ENCODE measurements at regions not wholly inside any gene's neighbourhood (a gene's known extent, or its start where the extent isn't known, plus 50 kb on each side); places are given as distances from the start of the nearest gene placed in this dataset.

DNA sequence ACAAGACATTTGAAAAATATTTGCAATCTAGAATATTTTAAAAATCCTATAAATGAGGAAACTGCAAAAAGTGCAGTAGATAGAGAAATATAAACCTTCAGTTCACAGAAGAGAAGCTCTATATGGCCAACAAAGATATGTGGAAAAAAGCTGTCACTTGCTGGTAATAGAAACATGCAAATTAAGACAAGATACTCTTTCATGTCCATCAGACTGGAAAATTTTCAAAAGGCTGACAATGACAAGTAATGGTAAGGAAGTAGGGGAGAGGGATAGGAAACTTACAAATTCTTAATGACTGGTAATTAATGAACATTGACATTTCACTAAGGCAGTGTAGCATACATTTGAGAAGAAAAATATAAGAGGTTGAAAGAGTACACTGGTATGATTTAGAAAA is 147.9 kb downstream of the MRPL39 start:
- Histone ChIP-seq H3K36me3 (no peaks in the 10 kb centered on the region), H3K9me3 (no peaks in the 10 kb centered on the region), H3K27ac (no peak overlapping the region), H3K27me3 (replicated peaks; ENCODE audit: insufficient read depth) (no peaks in the 10 kb centered on the region), H3K4me1 (ENCODE audit: control insufficient read depth in 1 of 2, low read depth in 2 of 2) (peaks cover 7 to 15% of the 10 kb centered on the region in 2 donors), H3K4me3 (no peak overlapping the region)
- no peak for ATAC-seq (ENCODE audit: insufficient number of reproducible peaks, low FRiP score, low read depth)
- TF ChIP-seq, protein P1, sequence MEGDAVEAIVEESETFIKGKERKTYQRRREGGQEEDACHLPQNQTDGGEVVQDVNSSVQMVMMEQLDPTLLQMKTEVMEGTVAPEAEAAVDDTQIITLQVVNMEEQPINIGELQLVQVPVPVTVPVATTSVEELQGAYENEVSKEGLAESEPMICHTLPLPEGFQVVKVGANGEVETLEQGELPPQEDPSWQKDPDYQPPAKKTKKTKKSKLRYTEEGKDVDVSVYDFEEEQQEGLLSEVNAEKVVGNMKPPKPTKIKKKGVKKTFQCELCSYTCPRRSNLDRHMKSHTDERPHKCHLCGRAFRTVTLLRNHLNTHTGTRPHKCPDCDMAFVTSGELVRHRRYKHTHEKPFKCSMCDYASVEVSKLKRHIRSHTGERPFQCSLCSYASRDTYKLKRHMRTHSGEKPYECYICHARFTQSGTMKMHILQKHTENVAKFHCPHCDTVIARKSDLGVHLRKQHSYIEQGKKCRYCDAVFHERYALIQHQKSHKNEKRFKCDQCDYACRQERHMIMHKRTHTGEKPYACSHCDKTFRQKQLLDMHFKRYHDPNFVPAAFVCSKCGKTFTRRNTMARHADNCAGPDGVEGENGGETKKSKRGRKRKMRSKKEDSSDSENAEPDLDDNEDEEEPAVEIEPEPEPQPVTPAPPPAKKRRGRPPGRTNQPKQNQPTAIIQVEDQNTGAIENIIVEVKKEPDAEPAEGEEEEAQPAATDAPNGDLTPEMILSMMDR (IDR thresholded peaks at IDR 0.05), result no peak
- DNase-seq (ENCODE audit: low spot score), result no peak

DNA sequence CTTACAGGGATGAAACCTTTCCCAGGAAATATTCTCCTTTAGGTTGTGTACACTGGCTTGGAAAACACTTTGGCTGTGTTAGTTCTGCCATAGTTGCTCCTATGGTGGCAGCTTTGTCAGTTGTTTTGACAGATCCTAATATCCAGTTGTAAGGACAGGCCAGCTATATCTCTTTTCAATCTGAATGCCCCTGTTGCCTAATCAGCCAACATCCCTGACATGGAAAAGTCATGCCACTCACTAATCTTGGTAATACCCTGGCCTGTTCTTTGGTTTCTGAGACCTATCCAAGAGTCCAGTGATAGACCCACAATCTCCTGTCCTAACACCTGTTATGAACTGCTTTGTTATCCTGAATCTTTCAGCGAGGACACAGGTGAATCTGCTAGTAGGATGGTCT is 148.8 kb downstream of the MRPL39 start:
- Histone ChIP-seq H3K4me3 (no peak overlapping the region), H3K9me3 (no peaks in the 10 kb centered on the region), H3K4me1 (ENCODE audit: control insufficient read depth in 1 of 2, low read depth in 2 of 2) (peaks cover 7 to 15% of the 10 kb centered on the region in 2 donors), H3K27ac (no peak overlapping the region), H3K36me3 (no peaks in the 10 kb centered on the region), H3K27me3 (replicated peaks; ENCODE audit: insufficient read depth) (no peaks in the 10 kb centered on the region)
- no peak for ATAC-seq (ENCODE audit: insufficient number of reproducible peaks, low FRiP score, low read depth)
- no peak for DNase-seq (ENCODE audit: low spot score)
- TF ChIP-seq, protein P1 (IDR thresholded peaks at IDR 0.05), result no peak

DNA sequence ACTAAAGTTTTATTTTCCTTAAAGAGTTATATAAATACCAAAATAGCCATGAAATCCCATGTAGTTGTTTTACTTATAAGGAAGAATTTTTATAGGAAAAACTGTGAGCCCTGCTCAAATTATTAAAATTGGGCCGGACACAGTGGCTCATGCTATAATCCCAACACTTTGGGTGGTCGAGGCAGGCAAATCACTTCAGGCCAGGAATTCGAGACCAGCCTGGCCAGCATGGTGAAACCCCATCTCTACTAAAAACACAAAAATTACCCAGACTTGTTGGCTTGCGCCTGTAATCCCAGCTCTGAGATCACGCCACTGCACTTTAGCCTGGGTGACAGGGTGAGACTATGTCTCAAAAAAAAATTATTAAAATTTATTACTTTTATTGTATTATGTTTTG is 149.3 kb downstream of the MRPL39 start:
- H3K36me3 ChIP-seq, result no peaks in the 10 kb centered on the region
- TF ChIP-seq, protein P1 (IDR thresholded peaks at IDR 0.05), result no peak
- H3K4me3 ChIP-seq, result no peak overlapping the region
- no peaks in the 10 kb centered on the region for H3K9me3 ChIP-seq
- DNase-seq (ENCODE audit: low spot score) (no peak), ATAC-seq (ENCODE audit: insufficient number of reproducible peaks, low FRiP score, low read depth) (no peak)
- no peak overlapping the region for H3K27ac ChIP-seq
- H3K4me1 ChIP-seq (ENCODE audit: control insufficient read depth in 1 of 2, low read depth in 2 of 2), result peaks cover 7 to 15% of the 10 kb centered on the region in 2 donors
- no peaks in the 10 kb centered on the region for H3K27me3 ChIP-seq (replicated peaks; ENCODE audit: insufficient read depth)

DNA sequence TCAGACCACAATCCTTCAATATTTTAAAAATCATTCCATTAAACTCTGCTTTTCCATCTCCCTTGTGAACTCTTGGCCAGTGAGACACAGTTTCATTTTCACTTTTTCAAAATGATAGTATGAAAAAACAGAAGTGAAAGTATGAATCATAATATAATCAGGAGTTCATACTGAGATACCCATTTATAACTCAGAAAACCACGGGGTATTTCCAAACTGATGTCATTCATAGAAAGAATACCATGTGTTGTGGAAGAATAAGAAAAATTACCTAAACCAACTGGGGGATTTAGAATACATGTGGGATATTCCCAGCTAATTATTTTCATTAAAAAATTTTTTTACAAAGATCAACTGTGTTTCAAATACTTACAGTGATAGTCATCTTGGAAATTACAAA is 149.9 kb downstream of the MRPL39 start:
- Histone ChIP-seq H3K27me3 (replicated peaks; ENCODE audit: insufficient read depth) (no peaks in the 10 kb centered on the region), H3K36me3 (no peaks in the 10 kb centered on the region), H3K4me1 (ENCODE audit: control insufficient read depth in 1 of 2, low read depth in 2 of 2) (peaks cover 7 to 15% of the 10 kb centered on the region in 2 donors), H3K4me3 (peak overlapping the region; percentile 47), H3K9me3 (no peaks in the 10 kb centered on the region), H3K27ac (no peak overlapping the region)
- no peak for DNase-seq (ENCODE audit: low spot score)
- TF ChIP-seq, protein P1 (IDR thresholded peaks at IDR 0.05), result no peak
- ATAC-seq (ENCODE audit: insufficient number of reproducible peaks, low FRiP score, low read depth), result no peak

DNA sequence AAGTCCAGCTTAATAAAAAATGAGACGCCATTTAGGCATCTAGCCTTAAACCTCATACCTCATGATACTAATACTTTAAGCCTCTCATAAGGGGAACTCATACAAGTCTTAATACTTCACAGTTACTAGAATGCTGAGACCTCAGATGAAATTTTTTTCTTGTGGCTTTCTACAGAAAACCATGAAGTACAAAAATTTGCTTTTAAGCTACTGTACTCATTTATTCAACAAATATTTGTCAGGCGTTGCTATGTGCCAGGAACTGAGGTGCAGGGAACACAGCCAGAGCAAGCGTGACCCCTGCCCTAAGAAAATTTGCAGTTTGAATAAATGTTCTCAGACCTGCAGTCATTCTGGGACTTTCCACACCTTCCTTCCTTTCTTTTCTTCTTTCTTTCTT is 150.6 kb downstream of the MRPL39 start:
- Histone ChIP-seq H3K9me3 (no peaks in the 10 kb centered on the region), H3K27me3 (replicated peaks; ENCODE audit: insufficient read depth) (no peaks in the 10 kb centered on the region), H3K4me3 (no peak overlapping the region), H3K27ac (no peak overlapping the region), H3K36me3 (no peaks in the 10 kb centered on the region), H3K4me1 (ENCODE audit: control insufficient read depth in 1 of 2, low read depth in 2 of 2) (peaks cover 3 to 11% of the 10 kb centered on the region in 2 donors)
- ATAC-seq (ENCODE audit: insufficient number of reproducible peaks, low FRiP score, low read depth) (no peak), DNase-seq (ENCODE audit: low spot score) (no peak)
- TF ChIP-seq, protein P1 (IDR thresholded peaks at IDR 0.05), result no peak
